ENCODE measurements at regions not wholly inside any gene's neighbourhood (a gene's known extent, or its start where the extent isn't known, plus 50 kb on each side); places are given as distances from the start of the nearest gene placed in this dataset.
A peak's percentile ranks its signal among the peaks of the same experiment; 100 is the strongest.

DNA sequence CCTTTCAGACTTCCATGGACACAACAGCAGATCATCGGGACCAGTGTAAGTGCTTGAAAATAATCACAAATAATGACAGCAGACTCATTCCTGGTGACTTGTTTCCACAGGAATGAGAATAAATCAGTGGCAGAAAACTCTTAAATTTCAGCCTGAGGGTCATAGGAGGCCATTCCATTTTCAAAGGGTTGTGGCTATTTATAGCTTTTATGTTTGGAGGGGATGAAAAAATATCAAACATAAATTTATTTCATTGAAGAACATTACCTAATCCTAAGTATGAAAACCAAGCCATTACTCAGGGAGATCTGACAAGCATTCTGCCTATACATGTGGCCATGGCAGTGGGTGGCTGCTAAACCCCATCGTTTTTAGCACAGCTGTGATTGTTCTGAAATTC lies 173.6 kb upstream of the CNR1 start:
- no peak for DNase-seq (ENCODE audit: low read depth)

DNA sequence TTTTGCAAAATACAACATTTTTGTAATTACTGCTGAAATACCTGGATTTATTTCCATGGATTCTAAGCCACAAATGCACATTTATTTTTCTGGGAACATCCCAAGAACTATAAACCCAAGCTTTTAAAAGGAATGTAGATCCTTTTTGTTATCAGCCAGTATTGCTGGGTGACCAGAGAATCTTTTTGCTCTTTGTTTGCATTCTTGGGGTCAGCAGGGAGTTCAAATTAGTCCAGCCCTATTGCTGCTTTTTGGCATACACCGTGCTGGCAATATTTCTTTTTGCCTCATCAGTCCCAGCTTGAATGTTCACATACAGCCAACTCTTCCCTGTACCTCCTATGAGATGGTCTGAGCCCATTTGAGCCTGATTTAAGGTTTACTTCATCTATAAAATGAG lies 155.2 kb upstream of the CNR1 start:
- DNase-seq (ENCODE audit: low read depth), result no peak

- DNase-seq (ENCODE audit: low read depth), result no peak
These were observed 145.4 kb upstream of the CNR1 start for GRCh38 chr6:88311561-88311960.

- no peak for DNase-seq (ENCODE audit: low read depth)
These were observed 138.4 kb upstream of the CNR1 start for GRCh38 chr6:88304520-88304919.

- DNase-seq (ENCODE audit: low read depth), result peak; percentile 28
These were observed 136.7 kb upstream of the CNR1 start for GRCh38 chr6:88302769-88303225.

DNA sequence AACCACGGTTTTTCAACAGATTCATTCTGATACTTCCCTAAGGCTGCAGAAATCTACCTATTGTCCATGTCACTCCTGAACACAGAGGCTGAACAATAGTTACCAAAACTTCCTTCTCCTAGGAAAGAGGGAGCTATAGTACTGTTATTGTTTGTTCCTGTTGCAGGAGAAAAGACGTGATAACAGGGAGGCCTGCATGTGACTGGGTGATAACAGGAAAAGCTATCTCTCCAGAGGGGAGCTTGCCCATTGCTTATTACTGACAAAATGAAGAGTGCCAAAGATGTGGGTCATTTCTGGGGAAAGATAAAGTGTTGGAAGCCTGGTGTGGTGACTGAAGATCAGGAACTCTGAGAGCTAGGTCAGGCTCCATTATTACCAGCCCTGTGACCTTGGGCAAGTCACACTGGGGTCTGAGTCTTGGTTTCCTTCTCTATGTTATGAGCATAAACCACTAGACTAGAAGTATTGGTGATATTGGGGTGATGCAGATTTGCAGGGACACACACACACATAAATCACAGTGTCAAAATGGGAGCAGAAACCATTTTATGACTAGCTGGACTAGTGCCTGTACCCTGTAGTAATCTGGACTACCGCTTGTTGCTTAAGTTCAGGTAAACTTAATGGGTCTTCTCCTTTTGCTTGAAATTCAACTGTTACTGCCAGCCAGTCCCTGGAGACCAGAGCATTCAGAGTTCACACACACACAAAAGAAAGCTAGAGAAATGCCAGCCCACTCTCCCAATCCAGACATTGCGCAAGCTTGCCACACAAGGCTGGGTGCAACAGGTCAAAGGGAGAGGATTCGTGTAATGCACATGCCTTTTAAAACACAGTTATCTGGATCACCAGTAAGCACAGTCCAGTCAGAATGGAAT lies 136.0 kb upstream of the CNR1 start:
- peak; percentile 15 for DNase-seq (ENCODE audit: low read depth)

DNA sequence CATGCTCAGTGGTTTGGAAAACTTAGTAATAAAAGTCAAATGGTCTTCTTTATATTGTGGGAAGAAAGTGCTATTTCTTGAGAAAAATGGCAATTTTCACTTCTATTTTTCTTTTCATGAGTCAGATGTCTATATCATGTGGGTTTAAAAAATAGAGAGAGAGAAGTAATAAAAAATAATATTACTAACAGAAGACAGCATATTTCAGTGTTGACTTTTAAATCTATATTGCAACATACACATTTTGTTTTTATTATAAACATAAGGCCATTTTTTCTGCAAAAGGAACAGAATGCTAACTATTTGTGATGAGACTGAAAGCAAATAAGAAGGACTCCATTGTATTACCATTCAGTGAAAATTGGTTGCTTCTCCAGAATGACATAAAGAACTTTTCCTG lies 135.1 kb upstream of the CNR1 start:
- no peak for DNase-seq (ENCODE audit: low read depth)

DNA sequence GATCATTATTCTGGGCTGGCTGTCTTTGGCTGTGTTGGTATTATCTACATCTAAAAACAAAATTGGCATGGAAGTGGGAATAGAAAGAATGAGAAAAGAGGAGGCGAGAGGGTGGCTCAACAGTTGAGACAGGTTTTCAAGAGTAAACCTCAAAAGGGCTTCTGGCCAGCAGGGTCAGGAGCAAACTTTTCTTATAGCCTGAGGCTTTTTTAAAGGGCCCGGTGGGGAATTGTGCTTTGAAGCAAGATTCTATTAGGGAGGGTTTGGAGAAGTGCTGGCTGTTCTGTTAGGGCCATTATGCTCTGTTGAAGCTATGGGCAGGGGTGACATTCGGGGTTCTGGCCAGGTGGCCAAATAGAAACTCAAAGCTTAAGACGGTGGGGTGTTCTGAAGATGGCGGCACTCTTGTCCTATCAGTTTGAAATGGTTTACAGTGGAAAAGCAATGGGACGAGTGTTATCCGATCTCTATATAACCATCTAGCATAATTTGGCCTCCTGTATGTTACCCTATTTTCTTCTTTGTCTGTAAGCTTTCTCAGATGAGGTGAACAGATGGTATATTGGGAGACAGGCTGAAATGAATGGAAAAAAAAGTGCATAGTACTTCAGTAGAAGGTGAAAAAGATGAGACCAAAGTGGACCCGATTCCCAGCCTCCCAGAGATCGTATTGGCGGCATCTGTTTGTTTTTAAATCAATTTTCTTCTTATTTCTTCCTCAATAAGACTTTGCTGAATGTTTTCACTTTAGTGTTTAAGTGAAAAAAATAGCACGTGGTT lies 132.1 kb upstream of the CNR1 start:
- no peak for DNase-seq (ENCODE audit: low read depth)

DNA sequence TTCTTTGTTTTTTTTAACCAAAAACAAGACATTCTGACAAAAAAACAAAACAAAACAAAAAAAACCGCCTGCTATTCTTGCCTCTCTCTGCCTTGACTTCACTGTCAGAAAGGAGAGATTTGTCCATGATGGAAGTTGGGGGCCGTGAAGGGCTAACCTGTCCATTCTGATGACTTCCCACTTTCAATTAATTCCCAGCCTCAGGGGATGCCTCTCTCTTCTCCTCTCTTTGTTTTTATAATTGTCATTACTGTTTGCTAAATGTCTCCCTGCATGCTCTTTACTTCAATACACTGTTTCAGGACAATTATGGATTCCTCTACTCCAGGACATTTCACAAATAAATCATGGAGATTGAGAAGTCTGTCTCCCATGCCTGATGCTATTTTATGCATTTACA lies 130.5 kb upstream of the CNR1 start:
- no peak for DNase-seq (ENCODE audit: low read depth)

- no peak for DNase-seq (ENCODE audit: low read depth)
These were observed 129.5 kb upstream of the CNR1 start for GRCh38 chr6:88295663-88296062.

- no peak for DNase-seq (ENCODE audit: low read depth)
These were observed 128.6 kb upstream of the CNR1 start for GRCh38 chr6:88294702-88295101.

DNA sequence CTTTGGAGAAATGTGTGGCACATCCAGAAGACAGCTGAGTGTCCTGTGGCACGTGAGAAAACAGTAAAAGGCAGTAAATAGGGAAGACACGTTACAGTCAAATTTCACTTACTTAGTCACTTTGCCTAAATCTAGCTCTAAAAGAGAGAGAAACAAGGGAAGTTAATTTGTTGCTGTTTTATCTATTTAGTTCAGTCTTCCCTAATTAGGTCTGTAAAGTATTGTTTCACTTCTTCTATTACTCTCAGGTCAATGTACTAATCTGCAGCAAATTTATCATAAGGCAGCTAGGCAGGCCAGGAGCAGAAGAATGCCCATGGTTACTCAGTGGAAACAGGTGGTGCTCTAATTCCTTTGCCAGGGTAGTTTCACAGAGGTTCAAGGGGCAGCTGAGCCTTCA lies 124.3 kb upstream of the CNR1 start:
- DNase-seq (ENCODE audit: low read depth), result no peak

DNA sequence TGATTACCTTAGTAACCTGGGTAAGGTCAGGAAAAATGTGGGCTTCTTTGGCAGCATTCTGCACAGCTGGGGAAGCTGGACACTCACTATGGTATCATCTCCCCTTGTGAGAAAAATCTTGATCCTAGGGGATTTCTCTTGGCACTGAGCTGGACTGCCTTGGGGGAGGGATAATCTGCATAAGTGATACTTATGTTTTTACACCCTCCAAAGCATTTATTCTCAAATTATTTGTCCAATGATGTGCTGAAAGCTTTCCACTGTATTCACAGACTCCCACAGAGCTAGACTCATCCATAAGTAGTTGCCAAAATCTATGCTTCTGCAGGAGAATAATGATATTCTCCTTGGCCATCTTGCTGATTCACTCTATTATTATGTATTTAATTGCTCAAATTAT lies 121.5 kb upstream of the CNR1 start:
- DNase-seq (ENCODE audit: low read depth), result no peak

- DNase-seq (ENCODE audit: low read depth), result no peak
These were observed 110.2 kb upstream of the CNR1 start for GRCh38 chr6:88276331-88276730.

DNA sequence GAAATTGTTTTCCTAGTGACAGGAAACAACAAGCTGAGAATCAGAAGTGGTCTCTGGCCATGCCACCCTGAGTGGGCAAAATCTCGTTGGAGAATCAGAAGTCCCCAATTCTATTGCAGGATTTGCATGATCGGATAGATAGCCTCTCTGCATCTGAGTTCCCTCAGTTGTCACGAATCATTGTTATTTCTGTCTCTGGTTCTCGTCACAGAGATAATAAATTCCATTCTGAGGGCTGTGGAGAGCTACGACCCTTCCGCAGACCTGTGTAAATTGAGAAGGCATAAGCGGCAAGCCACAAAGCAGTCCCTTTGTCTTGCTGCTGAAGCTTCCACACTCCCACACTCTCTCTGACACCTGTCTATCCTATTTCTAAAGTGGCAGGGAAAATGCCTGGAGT lies 102.4 kb upstream of the CNR1 start:
- no peak for DNase-seq (ENCODE audit: low read depth)

DNA sequence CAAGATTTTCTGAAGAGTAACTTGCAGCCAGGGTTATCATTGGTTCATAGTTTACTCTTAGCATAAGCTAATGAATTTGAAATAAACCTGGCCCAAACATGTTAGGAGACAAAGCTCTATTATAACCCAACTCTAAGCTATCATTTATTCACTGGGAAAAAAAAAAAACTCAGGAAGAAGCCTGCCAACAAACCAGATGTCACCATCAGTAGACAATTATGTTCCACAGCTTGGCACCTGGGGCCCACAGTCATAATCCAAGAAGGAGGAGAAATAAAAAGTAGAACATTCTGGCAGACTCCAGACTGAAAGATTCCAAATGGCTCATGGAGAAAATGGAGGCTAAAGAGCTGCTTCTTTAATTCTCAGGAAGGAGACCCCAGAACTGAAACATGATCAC lies 100.0 kb upstream of the CNR1 start:
- no peak for DNase-seq (ENCODE audit: low read depth)

DNA sequence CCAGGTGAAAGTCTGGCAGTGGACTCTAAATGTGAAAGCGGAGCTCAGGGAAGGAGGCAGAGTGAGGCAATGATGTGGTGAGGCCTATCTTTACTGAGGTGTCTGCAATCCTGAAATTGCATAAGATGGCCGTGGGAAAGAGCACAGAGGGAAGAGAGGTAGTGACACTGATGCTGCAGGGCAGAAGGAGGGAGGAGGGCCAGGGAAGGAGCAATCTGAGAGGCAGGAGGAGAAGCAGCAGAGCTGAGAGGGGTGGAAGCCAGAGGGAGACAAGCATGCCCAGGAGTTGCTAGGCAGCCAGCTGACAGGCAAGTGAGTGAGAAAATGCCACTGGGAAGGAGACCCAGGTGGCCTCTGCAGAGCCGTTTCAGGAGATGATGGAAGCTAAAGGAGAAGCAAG lies 97.4 kb upstream of the CNR1 start:
- peak; percentile 14 for DNase-seq (ENCODE audit: low read depth)

GRCh38 chr6:88262332-88262731 lies 96.2 kb upstream of the CNR1 start:
- DNase-seq (ENCODE audit: low read depth), result no peak

DNA sequence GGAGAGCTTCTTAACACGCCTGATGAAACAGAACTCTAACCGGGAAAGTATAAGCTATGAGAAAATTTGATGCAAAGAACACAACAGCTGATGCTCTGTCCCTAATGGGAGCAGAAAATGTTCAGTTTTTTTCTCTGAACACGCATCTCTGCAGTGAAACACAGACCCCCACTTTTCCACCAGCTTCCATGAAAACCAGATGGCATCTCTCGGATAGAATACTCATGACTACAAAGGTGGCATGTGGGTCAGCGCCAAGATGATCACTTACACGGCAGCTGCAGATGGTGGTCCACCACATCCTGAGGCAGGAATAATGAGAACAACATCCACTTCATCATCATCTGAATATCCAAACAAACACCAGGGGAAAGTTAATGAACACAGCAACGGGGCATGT lies 85.2 kb upstream of the CNR1 start:
- DNase-seq (ENCODE audit: low read depth), result no peak

DNA sequence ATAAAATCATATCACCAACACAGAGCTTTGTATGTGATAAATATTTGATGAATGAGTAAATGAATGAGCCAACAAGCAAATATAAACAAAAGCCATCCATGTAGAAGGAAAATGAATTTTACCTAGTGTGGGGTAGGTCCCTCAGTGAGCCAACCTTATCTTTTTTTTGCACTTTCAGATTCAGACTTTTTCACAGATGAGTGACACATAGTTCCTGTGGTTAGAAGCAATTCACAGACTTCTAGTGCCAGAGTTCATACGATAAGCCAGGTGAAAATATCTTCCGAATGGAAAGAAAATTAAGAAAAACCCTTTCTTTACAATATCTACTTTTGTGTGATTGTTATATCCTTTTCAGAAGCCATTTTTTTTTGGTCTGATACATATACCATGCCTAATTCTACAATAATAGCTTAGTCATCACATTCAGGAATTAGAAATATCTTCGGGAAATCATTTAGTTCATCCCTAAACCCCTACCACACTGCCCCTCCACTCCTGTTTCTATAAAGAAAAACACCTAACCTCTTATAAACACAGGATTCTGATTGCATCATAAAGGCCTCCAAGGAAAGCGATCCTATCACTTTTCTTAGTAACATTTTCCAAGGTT lies 82.7 kb upstream of the CNR1 start:
- no peak for DNase-seq (ENCODE audit: low read depth)

GRCh38 chr6:88246654-88247053 lies 80.5 kb upstream of the CNR1 start:
- DNase-seq (ENCODE audit: low read depth), result no peak

DNA sequence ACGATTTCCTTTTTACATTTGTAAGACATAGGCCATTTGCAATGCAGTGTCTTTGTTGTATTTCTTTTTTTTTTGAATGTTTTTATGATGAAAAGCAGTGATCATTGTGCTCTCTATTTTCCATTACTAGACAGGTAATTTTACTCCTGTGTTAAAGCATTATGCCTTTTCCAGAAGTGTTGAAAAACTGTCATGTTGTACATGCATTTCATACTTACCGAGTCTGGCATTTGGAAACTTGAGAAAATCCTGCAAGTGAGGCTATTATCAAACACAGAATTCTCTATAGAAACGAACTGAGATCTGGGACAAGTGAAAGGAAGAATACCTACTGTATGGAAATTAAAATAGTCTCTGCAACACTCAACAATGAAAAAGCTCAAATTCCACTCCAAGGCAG lies 78.6 kb upstream of the CNR1 start:
- DNase-seq (ENCODE audit: low read depth), result no peak

- no peak for DNase-seq (ENCODE audit: low read depth)
These were observed 72.8 kb upstream of the CNR1 start for GRCh38 chr6:88238901-88239300.
